ENCODE measurements at regions not wholly inside any gene's neighbourhood (a gene's known extent, or its start where the extent isn't known, plus 50 kb on each side); places are given as distances from the start of the nearest gene placed in this dataset.

- TF ChIP-seq EZH2phosphoT487 (IDR thresholded peaks at IDR 0.05; ENCODE audit: unreplicated experiment): no peak
- TF ChIP-seq ZNF462 (CRISPR knock-in tag; IDR thresholded peaks at IDR 0.05): no peak
- TF ChIP-seq ETS1 (IDR thresholded peaks at IDR 0.05): no peak
- no peak for TF ChIP-seq CREB1 (CRISPR knock-in tag; IDR thresholded peaks at IDR 0.05; ENCODE audit: low read depth)
- no peak for TF ChIP-seq NANOG (IDR thresholded peaks at IDR 0.05; ENCODE audit: borderline replicate concordance)
- TF ChIP-seq ZNF331 (CRISPR knock-in tag; IDR thresholded peaks at IDR 0.05; ENCODE audit: low read depth): no peak
- no peak for TF ChIP-seq ZNF114 (CRISPR knock-in tag; IDR thresholded peaks at IDR 0.05)
- no peak for TF ChIP-seq STAT1 (IDR thresholded peaks at IDR 0.05; ENCODE audit: unreplicated experiment)
- no peak for TF ChIP-seq REST (IDR thresholded peaks at IDR 0.05; ENCODE audit: unreplicated experiment)
- no peak for TF ChIP-seq POLR2AphosphoS5 (IDR thresholded peaks at IDR 0.05; ENCODE audit: low read depth)
- TF ChIP-seq JUNB (IDR thresholded peaks at IDR 0.05; ENCODE audit: unreplicated experiment): no peak
- Histone ChIP-seq H3F3A (replicated peaks; ENCODE audit: low read depth) (no peaks in the 10 kb centered on the region), H2AFZ (no peak overlapping the region), H3K4me1 (ENCODE audit: insufficient read depth) (no peaks in the 10 kb centered on the region), H3K9me2 (ENCODE audit: insufficient read depth) (no peaks in the 10 kb centered on the region), H4K20me1 (replicated peaks; ENCODE audit: insufficient read depth) (no peaks in the 10 kb centered on the region), H3K27me3 (ENCODE audit: insufficient read depth) (no peaks in the 10 kb centered on the region), H3K4me3 (no peak overlapping the region), H3K36me3 (ENCODE audit: insufficient read depth) (no peaks in the 10 kb centered on the region), H3K27ac (ENCODE audit: low read depth) (no peak overlapping the region), H3K4me2 (no peak overlapping the region), H3K79me2 (replicated peaks; ENCODE audit: insufficient read depth) (no peaks in the 10 kb centered on the region)
- no peak overlapping the region for H3K27ac Mint-ChIP-seq
- no peak for ATAC-seq
- DNase-seq (ENCODE audit: low spot score): no peak
- no peaks in the 10 kb centered on the region for H3K36me3 Mint-ChIP-seq (ENCODE audit: low read depth)
- no peak overlapping the region for H3K4me3 Mint-ChIP-seq
- no peaks in the 10 kb centered on the region for H3K4me1 Mint-ChIP-seq
- no peaks in the 10 kb centered on the region for H3K27me3 Mint-ChIP-seq (ENCODE audit: insufficient read depth, low read depth, poor library complexity)
- no peaks in the 10 kb centered on the region for H3K9me3 Mint-ChIP-seq
Observed at GRCh38 chr1:209527372-209527771, 56.1 kb upstream of the CAMK1G start.

All from GM23338 (cell line).